GM13976 (cell line): ENCODE measurements at regions not wholly inside any gene's neighbourhood (a gene's known extent, or its start where the extent isn't known, plus 50 kb on each side); places are given as distances from the start of the nearest gene placed in this dataset.

Source experiments
- DNase-seq: peaks from one replicate; pipeline ENCODE4 v3.0.0; 2012; ENCODE audit warnings: low spot score
- CTCF ChIP-seq: IDR thresholded peaks from 2 replicates; pipeline ENCODE4 v1.5.1; 2012; ENCODE audit warnings: borderline replicate concordance, mild to moderate bottlenecking; ENCODE audit not compliant: insufficient read depth; ENCODE audit errors: extremely low read depth, missing control alignments, control extremely low read depth
- in situ Hi-C: fragments of 300-500 bp; cut with MboI; formaldehyde crosslinking; loops from one replicate; pipeline ENCODE4 v1.12.0; 2022; ENCODE audit warnings: low sequenced_read_pairs, mixed read lengths, inconsistent platforms; ENCODE audit not compliant: unreplicated experiment

DNA sequence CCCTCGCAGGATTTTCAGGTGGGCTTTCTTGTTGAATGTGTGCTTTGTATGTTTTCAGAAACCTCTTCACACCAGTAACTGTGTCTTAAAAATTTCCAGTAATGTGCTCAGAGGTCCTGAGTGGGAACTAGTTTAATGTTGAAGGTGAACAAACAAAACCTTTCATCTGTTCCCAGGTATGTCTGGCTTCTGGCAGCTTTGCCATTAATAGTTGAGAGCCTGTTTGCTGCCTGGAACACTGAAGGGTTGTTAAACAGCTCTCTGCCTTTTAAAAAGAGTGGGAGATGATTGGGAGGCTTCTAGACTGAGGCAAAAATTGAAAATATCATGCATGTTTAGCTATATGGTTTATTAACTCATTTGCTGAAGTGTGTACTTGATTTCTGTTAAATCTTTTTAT lies 161.2 kb upstream of the AGTR2 start:
- TF ChIP-seq CTCF: no peak

DNA sequence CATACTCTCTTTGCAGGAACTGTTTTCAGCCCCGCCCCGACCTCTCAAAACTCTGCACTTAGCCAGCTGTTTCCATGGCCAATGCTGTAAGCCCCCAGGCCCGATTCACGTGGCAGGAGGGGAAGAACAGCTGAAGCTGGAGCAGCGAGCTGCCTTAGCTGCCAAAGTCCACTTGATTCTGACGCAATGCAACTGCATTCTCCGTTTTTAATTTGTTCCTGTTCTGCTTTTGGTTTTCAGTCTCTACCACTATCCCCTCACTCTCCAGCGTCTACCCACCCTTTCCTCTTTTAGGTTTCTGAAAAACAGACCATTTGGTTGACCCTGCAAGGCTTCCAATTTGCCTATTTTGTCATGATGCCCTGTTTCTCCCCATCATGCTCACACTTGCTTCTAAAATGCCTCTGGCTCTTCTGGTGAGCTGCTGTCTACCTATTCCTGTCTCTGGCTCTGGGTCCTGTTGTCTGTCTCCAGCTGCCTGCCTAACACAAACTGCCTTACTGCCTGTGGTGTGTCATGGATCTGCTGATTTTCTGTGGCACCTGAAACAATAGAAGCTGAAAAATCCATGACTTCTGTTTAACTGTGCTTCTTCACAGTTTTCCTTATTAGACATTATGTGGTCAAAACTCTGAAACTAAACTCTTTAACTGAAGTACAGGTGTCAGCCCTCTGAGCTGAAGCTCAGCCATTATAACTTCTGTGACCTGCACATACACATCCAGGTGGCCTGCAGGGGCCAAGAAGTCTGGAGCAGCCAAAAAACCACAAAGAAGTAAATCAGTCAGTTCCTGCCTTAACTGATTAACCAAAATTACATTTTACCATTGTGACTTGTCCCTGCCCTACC lies 160.5 kb upstream of the AGTR2 start:
- TF ChIP-seq CTCF: no peak
- DNase-seq: peak; percentile 4
- in situ Hi-C loops: no loop called here

More for the DNA sequence above, 161.2 kb upstream of the AGTR2 start:
- in situ Hi-C loops: no loop called here
- no peak for DNase-seq

DNA sequence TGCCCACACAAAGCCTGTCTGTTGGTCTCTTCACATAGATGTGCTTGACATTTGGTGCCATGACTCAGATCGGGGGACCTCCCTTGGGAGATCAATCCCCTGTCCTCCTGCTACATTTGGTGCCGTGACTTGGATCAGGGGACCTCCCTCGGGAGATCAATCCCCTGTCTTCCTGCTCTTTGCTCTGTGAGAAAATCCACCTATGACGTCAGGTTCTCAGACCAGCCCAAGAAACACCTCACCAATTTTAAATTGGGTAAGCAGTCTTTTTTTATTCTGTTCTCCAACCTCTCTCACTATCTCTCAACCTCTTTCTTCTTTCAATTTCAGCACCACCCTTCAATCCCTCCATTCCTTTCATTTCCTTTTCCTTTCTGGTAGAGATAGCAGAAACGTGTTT lies 159.6 kb upstream of the AGTR2 start:
- no peak for DNase-seq
- in situ Hi-C loops: no loop called here
- TF ChIP-seq CTCF: no peak

GRCh38 chrX:116031331-116031730 lies 139.2 kb upstream of the AGTR2 start:
- DNase-seq: no peak
- no peak for TF ChIP-seq CTCF
- in situ Hi-C loops: no loop called here
